MV-4-11 (cell line): ENCODE measurements at regions not wholly inside any gene's neighbourhood (a gene's known extent, or its start where the extent isn't known, plus 50 kb on each side); places are given as distances from the start of the nearest gene placed in this dataset.

Experiments
- DNase-seq: peaks from one replicate; lab custom pipeline; 2025; lab: John Stamatoyannopoulos, UW

DNA sequence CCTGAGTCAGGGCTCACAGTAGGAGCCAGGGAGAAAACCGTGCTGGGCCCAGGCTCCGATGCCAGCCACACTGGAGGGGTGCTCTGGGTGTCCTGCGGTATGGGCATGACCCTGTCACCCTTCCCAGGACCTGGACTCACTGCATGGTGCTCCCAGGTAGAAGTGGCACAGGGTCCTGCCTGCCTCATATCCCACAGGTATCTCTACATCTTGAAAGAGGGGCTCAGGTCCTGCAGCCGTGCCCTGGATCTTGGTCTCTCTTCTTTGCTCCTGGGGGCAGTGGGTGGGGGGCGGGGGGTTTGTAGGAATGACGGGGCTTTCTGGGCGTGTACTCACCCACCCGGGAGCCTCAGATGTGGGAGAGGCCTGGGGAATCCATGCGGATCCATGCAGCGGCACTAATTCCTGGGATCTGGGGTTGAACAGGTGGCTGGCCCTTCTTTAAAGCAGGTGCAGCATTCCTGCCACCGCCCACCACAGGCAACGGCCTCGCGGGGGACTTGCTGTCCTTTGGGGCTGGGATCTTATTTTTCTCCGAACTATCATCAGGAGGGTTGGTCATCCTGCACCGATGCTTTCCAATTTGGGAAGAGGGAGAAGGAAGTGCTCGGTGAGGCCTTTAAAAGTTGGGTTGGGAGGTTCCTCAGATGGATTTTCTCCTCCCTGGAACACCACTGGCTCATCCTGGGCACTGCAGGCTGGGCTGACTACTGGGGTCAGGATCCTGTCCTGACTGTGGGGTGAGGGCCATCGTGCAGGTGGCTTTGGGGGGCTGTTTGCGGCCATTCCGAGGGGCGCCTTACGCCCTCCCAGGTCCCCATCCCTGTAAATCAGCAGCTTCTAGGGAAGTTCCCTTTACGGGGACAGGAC lies 886.4 kb downstream of the BRD1 start:
- DNase-seq = no peak

DNA sequence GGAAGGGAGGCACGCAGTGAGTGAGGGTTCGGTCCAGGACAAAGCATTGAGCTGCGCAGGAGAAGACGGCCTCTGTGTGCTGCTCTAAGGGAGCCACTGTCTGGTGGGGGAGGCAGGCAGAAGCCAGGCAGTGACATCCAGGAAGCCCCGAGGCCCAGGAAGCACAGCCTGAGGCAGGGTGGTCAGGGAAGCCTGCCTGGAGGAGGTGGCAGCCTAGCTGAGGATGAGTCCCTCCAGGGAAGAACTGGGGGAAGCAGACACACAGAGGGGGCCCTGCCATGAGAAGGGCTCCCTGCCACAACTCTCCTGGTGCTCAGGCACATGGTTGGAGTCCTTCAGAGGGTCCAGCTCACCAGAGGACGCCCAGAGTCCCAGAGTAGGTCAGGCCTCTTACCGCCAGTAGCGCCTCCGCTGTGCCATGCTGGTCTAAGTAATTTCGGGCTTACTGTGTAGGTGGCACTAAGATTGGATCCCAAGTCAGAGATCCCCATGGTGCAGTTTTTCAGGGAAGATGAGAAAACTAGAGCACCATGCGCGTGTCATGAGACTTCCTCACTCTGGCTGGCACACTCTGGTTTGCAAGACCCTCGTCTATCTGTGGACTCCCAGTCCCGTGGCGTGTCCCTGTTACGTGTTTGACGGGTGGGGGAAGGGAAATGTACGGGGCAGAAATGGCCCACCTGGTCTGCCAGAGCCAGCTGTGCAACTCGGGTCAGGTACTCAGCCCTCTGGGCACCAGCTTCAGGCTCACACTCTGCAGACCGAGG lies 887.2 kb downstream of the BRD1 start:
- no peak for DNase-seq

GRCh38 chr22:48939441-48940265 lies 888.0 kb downstream of the BRD1 start:
- no peak for DNase-seq

DNA sequence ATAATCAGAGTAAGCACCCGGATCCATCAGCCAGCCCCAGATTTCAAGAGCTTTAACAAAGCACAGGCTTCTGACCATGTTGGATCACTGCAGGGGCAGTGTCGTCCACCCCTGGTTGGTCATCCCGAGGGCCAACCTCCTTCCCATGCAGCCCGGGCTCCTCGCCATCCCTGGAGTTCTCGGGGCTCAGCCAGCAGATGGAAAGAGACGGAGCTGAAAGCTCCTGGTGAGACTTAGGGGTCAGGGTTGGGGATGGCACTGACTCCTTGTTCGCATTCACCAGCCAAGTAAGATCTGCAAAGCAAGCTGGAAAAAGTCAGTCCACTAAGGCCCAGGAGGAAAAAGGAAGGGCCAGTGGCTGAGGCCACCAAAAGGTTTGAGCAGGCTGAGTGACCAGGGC lies 888.9 kb downstream of the BRD1 start:
- DNase-seq = no peak

- DNase-seq = no peak
Measured at GRCh38 chr22:48937032-48937639, 890.5 kb downstream of the BRD1 start.

- no peak for DNase-seq
Measured at GRCh38 chr22:48936391-48936790, 891.3 kb downstream of the BRD1 start.

GRCh38 chr22:48934446-48934845 lies 893.2 kb downstream of the BRD1 start:
- DNase-seq = peak; percentile 13

- DNase-seq = no peak
Measured at GRCh38 chr22:48931452-48931851, 896.2 kb downstream of the BRD1 start.

DNA sequence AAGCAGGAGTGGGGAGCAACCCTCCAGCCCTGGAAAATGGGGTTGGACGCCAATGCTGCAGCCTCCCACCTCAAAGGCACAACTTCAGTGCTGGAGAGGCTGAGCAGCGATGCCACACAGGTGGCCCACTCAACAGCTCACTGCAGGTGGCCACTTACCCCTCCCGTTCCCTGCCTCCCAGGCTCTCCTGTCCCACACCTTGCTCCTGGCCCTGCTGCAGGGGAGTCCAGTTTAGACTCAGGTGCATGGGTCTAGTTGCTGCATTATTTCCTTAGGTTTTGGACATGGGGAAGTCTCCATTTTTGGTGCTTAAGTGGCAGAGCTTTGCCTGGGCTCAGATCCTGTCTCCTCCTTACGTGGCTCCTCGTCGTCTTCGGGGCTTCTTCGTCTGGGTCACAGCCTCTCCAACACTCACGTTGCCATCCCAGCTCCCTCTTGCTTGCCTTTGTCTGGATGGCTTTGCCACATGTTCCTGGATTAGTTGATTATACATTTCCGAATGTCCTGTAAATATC lies 898.3 kb downstream of the BRD1 start:
- no peak for DNase-seq

GRCh38 chr22:48927591-48927990 lies 900.1 kb downstream of the BRD1 start:
- DNase-seq = no peak

- DNase-seq = no peak
Measured at GRCh38 chr22:48926643-48927042, 901.0 kb downstream of the BRD1 start.

DNA sequence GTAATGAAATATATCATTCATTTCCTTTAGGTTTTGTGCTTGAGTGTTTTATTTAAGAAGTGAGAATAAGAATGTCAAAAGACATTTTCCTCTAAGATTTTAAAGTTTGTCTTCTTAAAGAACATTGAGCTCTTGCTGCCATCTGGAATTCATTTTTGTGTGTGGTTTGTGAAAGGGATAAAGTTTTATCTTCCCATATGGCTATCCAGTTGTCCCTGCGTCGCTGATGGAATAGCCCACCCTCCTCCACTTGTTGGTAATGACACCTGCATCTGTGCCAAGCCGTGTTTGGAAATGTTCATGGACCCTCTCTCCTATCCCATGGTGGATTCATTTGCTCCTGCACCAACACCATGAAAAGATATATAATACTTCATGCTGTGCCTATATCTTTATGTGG lies 901.5 kb downstream of the BRD1 start:
- no peak for DNase-seq

DNA sequence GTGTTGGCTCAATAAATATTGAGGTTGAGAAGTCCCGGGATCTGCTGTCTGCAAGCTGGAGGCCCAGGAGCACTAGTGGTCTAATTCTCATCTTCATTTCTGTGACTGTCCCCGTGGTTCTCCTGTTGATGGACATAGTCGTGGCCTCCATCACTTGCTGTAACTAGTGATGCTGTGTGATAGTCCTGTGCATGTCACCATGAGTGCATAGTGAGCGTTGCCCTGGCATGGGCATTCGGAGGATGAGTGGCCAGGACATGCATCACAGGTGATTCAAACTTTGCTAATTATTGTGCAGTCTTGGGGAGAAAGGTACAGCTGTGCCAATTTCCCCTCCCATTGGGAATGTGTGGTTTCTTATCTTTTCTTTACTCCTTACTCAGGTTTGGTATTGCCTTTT lies 902.2 kb downstream of the BRD1 start:
- DNase-seq = no peak

GRCh38 chr22:48923996-48924395 lies 903.7 kb downstream of the BRD1 start:
- no peak for DNase-seq

- no peak for DNase-seq
Measured at GRCh38 chr22:48923165-48923865, 904.4 kb downstream of the BRD1 start.

DNA sequence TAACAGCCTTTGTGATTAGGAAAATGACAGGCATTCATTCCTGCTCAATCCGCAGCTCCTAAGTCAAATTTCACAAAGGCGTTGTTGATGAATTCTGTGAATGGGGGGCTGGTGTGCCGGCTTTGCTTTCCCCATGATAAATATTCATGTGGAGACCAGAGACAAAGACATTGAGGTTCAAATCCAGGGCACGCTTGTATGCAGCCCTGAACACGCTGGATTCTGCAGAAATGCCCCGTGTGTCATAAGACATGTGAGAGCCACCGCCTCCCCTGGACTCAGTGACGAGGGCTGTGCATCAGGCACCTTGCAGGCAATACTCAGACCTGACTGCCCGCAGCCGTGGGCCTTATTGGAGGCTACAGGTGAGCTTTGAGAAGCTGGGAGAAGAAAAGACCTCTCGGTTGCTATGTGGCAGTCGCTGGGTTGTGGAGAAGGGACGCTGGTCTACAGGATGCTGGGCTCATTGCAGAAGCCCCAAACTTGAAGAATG lies 906.2 kb downstream of the BRD1 start:
- DNase-seq = no peak

DNA sequence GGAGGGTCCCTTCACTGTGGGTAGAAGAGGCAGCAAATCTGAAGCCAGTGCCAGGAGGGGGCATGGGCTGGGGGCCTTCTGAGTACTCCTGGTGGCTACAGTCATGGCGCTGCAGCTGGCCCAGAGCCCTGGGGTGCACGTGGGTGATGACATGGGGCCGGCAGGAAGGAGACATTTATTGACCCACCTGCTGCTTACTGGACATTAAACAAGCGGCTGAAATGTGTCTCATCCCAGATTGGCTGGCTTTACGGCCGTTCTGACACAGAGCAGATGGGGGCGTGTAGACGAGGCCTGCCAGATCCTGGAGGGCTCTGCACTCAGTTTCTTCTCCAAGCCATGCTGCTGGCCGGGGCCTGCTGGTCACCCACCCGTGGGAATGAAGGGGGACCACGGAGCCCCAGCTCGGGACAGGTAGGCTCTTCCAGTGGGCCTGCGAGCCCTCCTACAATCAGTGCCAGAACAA lies 906.9 kb downstream of the BRD1 start:
- no peak for DNase-seq

DNA sequence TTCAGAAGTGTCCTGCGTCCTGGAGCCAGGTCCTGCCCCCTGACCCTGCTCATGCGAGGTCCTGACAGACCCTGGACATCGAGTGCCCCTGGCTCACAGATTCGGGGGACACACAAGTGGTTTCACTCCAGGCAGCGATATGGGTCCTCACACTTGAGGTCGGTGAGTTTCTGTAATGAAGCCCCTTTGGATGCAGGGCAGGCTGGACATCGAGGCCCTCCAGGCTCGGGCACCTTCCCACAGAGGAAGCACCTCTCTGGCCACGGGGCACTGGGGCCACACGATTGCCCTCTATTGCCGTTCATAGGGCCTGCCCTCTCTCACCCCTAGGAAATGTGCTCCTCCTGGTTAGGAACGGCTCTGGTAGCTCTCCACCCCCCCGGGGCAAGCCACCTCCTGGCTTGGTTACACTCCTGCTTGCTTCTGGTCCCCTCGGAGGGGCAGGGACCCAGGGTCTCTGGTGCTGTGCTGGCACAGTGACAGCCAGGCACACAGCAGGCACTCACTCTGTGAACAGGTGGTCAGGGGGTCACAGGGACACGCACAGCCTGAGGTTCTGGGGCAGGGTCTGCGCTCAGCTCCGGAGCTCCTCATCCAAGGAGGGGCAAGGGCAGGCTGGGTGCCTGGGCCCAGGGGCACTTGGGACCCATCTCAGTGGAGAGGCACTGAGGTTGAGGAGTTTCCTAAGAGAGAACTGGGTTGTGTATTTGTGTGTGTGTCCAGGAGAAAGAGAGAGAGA lies 907.7 kb downstream of the BRD1 start:
- DNase-seq = no peak

GRCh38 chr22:48919187-48919590 lies 908.5 kb downstream of the BRD1 start:
- no peak for DNase-seq

DNA sequence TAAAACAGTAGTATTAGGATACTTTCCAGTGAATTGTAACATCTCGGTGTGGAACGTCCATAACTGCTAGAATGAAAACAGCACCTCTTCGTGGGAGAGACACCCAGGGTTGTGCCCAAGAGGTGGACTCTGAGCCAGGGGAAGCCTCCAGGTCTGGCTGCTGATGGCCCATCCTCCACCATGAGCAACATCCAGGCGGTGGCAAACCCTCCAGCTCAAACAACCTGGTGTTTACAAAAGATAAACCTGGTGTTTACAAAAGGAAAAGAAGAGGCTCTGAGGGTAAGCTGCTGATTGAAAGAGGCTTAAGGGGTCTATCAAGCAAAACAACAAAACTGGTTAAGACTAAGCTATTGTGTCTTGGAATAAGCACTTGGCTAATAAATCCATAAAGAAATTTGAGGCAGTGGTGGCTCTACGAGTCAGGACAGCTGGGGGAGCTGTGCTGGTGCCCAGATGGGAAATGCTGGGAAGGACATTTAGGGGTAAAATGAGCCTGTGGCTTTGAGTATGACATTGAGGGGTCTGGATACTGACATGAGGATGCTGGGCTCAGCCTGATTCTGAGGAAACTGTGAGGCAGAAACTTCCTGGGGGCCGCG lies 909.0 kb downstream of the BRD1 start:
- DNase-seq = no peak
